ENCODE measurements at regions not wholly inside any gene's neighbourhood (a gene's known extent, or its start where the extent isn't known, plus 50 kb on each side); places are given as distances from the start of the nearest gene placed in this dataset.

GRCh38 chrX:121975671-121976070 is 928.3 kb downstream of the GLUD2 start:
- TF ChIP-seq REST (IDR thresholded peaks at IDR 0.05; ENCODE audit: low read depth), result no peak
- TF ChIP-seq EP300 (IDR thresholded peaks at IDR 0.05; ENCODE audit: borderline replicate concordance), result no peak
- TF ChIP-seq USF1 (IDR thresholded peaks at IDR 0.05), result no peak
- no peak for TF ChIP-seq TAF1 (IDR thresholded peaks at IDR 0.05; ENCODE audit: low read depth)
- TF ChIP-seq YY1 (IDR thresholded peaks at IDR 0.05; ENCODE audit: low read depth), result no peak
- no peak for TF ChIP-seq TCF12 (IDR thresholded peaks at IDR 0.05; ENCODE audit: low read depth)
